A204.1 (cell line): ENCODE measurements at regions not wholly inside any gene's neighbourhood (a gene's known extent, or its start where the extent isn't known, plus 50 kb on each side); places are given as distances from the start of the nearest gene placed in this dataset.

ENCODE experiments used
- FAIRE-seq: peaks from 2 replicates; lab custom pipeline; 2012; peaks lifted over from hg19 to GRCh38; lab: Jason Lieb, UNC

DNA sequence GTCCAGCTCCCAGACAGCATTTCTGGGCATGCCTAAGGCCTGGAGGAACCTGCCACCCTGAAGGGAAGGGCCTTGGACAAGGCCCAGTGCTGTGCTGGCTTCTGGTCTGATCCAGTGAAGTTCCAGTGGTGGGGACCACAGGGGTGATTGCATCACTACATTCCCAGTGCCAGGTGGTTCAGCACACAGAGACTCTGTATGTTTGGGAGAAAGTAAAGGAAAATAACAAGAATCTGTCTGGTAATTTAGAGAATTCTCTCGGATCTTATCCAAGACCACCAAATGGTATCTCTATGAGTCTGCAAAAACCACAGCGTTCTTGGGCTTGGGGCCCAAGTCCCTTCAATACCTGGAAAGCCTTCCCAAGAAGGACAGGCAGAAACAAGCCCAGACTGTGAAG, 131.8 kb upstream of the MAD2L1 start:
- FAIRE-seq: no peak

DNA sequence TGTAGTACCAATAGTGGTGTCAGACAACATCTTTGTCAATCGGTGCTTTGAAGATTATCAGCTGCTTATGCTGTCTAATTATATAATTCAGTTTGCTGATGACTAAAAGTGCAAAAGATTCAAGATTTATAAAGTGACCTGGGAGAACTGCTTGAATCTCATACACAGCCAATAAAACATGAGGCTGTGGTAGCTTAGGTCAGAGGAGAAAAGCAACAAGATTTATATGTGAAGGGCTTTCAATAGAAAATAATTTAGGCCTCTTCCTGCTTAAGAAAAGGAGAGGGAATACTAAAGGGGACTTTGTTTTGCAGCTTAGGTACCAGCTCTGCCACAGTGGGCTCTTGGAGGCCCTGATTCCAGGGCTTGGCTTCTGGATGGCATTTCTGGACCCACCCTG, 111.0 kb upstream of the MAD2L1 start:
- FAIRE-seq: no peak

DNA sequence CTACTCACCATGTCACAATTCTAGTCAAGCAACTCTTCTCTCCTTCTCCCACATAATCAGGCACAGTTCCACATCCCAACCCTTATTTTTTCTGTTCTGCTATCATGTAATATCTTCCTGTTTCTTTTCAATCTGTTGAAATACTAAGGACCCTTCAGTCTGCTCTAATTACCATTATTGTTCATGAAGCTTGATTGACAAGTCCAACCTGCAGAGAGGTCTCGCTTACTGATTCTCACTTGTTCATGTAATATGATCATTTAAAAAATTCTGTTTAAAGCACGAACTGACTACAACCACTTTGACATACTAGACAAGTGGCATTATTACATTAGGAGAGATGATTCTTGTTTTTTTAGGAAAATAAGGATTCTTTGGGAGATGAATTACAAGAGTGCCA, 108.6 kb upstream of the MAD2L1 start:
- FAIRE-seq: no peak

DNA sequence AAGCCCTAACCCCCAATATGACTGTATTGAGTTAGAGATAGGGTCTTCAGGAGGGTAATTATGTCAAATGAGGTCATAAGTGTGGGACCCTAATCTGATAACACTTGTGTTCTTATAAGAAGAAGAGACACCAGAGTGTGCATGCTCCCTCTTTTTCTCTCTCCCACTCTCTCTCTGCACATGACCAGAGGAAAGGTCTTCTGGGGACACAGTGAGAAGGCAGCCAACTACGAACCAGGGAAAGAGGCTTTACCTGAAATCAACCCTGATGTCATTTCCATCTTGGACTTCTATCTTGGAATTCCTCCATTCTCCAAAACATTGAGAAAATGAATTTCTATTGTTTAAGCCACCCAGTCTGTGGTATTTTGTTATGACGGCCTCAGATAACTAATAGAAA, 97.2 kb upstream of the MAD2L1 start:
- no peak for FAIRE-seq

DNA sequence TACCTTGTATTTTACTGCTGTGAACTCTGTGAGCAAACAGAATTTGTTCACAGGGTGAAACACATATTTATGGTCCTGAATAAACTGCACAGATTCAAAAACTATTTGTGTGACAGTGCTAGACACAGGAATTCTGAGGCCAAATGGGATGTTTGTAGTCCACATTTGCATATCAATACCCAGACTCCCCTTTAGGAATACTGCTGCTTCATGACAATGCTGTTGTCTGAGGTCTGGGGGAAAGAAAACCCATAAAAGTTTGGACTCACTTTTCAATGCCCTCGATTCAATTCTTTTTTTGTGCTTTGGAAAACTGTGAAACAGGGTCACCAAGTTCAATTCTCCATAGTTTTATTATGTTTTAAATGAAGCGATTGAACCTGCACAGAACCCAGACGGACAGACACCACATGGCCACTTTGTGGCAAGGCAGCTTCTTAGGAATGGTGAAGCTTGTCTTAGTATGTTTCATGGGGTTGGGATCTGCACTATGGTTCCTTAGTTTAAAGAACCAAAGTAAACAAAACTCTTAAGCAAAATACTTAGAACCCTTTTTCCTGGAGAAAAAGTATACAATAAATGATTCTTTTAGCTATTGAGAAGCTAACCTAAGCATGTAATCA, 92.3 kb upstream of the MAD2L1 start:
- FAIRE-seq: no peak

DNA sequence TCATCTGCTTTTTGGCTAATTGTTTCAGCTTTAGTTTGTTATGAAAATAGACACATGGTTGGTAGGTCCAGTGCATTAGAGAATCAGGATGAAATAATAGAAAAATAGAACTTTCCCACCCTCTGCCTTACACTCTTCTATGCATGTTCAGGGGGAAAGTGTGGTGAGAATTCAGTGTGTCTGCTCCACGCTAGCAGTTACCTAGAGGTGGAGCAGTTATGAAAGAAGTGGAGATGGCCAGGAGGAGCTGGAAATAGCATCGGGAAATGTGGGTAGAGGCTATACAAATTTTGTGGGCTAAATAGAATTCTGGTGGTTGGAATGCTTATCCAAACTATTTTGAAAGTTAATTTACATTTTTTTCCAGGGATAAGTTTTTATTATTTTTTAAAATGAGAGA, 91.4 kb upstream of the MAD2L1 start:
- no peak for FAIRE-seq

DNA sequence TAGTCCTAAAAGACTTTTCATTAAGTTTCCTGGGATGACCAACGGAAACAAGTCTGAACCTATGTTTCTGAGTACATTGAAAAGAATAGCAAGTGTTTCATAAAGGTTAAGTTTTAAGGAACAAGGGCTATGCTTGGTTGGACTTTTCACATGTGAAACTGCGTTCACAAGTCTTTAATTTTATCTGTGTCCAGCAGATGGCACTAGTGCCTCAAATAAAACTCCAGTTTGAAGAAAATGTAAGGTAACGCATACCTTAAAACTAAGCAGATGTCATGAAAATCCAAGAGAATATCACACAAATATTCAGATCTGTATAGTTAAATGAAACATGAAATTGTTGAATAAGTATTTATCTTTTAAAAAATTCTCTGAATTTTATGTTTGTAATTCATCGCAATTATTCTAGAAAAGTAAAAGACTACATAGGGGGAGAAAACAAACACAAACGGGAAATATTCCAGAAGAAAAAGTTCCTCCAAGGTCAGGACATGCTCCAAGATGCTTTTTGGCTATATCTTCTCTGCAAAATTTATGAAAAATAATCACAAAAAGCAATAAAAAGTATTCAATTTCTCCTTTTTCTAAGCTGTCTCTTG, 89.6 kb upstream of the MAD2L1 start:
- FAIRE-seq: peak; percentile 97

DNA sequence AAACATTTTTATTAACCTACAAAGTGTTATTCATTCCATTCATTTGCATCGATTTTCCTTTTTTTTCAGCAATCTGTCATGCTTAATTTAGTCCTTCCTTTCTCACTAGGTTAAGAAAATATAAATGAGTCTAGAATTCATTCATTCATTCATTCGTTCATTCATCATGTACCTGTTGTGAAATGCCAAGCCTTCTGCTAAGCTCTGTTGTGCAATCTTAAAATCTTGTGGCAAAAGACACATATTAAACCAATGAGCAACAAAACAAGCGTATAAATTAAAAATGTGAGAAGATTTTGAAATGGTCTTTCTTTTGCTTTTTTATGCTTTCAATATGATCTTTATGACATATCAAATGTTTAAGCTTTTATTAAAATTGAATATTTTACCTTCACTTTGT, 88.6 kb upstream of the MAD2L1 start:
- FAIRE-seq: no peak

DNA sequence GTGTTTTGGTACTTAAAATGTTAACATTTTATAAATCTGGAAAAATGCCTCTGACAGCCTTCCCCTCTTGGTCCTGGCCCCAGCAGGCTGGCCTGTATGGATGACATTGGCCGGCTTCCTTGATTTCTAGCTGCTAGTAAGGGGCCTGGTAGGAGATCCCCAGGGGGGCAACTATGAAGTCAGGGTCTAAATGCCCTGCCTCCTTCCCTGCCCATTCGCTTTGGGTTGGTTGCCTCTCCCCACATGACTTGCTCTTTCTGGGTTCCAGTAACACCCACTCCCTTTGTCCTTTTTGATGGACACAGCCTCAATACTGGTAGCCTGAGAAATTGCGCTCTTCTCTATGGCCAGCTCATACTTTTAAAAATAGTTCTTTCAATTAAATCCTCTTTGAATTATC, 78.0 kb upstream of the MAD2L1 start:
- FAIRE-seq: no peak

DNA sequence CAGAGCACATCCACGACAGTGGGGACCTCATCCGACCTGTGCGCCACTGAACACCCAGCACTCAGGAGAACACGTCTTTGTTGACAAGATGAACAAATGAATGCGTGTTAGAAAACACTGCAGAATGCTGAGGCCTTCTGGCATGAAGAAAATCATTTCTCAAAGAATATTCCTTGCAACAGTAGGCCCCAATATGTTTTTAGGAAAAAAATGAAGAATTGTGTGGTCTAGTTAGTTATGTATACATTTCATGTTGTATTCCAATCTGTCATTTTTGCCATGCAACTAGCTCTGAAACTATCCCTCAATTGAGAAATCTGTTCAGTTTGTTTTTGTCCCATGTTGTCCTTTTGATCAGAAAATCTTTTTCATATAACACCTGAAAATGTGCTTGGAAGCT, 77.4 kb upstream of the MAD2L1 start:
- no peak for FAIRE-seq

DNA sequence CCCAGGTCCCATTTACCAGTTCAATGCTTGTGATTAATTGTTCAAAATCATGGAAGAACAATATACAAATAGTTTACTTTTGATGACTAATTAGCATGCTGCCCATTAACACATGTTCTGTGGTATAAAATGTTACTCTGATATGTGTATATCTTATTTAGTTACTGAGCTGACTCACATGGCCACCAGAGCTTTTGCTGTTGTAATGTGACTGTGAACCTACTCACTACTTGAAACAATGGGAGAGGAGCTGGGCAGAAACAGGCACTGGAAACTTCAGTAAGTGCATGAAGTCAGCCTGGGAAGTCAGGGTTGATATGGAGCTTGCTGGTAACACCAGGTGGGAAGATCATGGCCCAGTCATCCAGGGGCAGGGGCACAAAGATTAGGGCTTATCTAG, 72.7 kb upstream of the MAD2L1 start:
- FAIRE-seq: no peak

DNA sequence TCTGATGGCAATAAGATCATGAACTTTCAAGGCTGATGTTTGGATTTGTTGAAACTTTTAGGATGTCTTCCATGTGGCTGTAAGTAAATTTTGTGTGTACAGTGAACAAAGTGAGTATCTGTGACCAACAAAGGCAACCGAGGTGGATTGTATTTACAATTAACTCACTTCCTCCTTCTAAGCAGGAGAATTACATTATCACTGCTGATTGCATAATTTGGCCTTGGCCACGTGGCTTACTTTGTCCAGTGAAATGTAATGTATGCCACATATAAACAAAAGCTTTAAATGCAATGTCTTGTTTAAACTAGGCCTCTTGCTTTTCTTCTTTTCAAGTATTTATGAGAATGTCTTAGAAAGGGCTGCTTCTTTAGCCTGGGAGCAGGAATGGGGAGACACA, 66.3 kb upstream of the MAD2L1 start:
- no peak for FAIRE-seq

DNA sequence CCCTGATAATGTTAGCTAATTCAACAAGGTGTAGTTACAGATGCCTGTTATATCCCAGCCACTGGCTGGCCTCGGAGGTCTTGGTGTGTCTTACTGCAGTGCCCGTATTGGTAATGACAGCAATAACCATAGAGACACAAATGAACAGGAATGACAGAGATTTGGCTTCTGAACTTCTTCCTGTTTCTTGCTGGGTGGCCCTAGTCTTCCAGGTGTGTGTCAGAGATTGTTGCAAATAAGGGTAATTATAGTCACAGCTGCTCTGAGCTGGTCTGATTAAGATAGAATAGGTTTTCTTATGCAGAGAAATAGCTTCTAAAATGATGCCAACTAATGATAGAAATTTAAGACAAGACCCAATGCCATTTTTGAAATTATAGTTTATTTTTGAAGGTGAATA, 64.1 kb upstream of the MAD2L1 start:
- no peak for FAIRE-seq
